ENCODE measurements at regions not wholly inside any gene's neighbourhood (a gene's known extent, or its start where the extent isn't known, plus 50 kb on each side); places are given as distances from the start of the nearest gene placed in this dataset.
"Not testable (repeated sequence)": the region's sequence is repeated elsewhere in the genome, so short reads cannot be mapped to it uniquely, and the experiment has no call there.

- no peaks in the 10 kb centered on the region for H3K4me1 ChIP-seq
- no peak for DNase-seq
These were observed 189.2 kb downstream of the UXS1 start for GRCh38 chr2:106004851-106005250.

GRCh38 chr2:105999211-105999989, 194.7 kb downstream of the UXS1 start:
- Histone ChIP-seq H3K27ac (no peak overlapping the region), H3K27me3 (no peaks in the 10 kb centered on the region), H3K9me3 (peaks cover 0 to 6% (median under 1%) of the 10 kb centered on the region in 4 donors), H3K4me3 (no peak overlapping the region), H3K4me1 (no peaks in the 10 kb centered on the region), H3K36me3 (no peaks in the 10 kb centered on the region)
- no peak for DNase-seq
- TF ChIP-seq CTCF (IDR thresholded peaks at IDR 0.05) (no peak), POLR2A (IDR thresholded peaks at IDR 0.05) (no peak)

More at GRCh38 chr2:106004851-106005250, 189.2 kb downstream of the UXS1 start:
- Histone ChIP-seq H3K9me3 (peaks cover 0 to 12% (median 3%) of the 10 kb centered on the region in 4 donors), H3K27me3 (no peaks in the 10 kb centered on the region), H3K36me3 (no peaks in the 10 kb centered on the region), H3K27ac (no peak overlapping the region), H3K4me3 (no peak overlapping the region)
- no peak for TF ChIP-seq CTCF (IDR thresholded peaks at IDR 0.05)
- no peak for TF ChIP-seq POLR2A (IDR thresholded peaks at IDR 0.05)

- TF ChIP-seq CTCF (IDR thresholded peaks at IDR 0.05) (no peak), POLR2A (IDR thresholded peaks at IDR 0.05) (no peak)
- DNase-seq = no peak
- no peaks in the 10 kb centered on the region for H3K27me3 ChIP-seq
- H3K27ac ChIP-seq = no peak overlapping the region
- no peaks in the 10 kb centered on the region for H3K4me1 ChIP-seq
- H3K4me3 ChIP-seq = no peak overlapping the region
- no peaks in the 10 kb centered on the region for H3K36me3 ChIP-seq
- peaks cover 0 to 15% (median 4%) of the 10 kb centered on the region in 4 donors for H3K9me3 ChIP-seq
These were observed 196.4 kb downstream of the UXS1 start for GRCh38 chr2:105997711-105998110.

GRCh38 chr2:105990624-105991023, 203.5 kb downstream of the UXS1 start:
- H3K9me3 ChIP-seq = peaks cover 0 to 15% (median 7%) of the 10 kb centered on the region in 4 donors
- H3K36me3 ChIP-seq = no peaks in the 10 kb centered on the region
- no peaks in the 10 kb centered on the region for H3K4me1 ChIP-seq
- H3K27ac ChIP-seq = no peak overlapping the region
- DNase-seq = no peak
- H3K27me3 ChIP-seq = no peaks in the 10 kb centered on the region
- peak in 1 of 6 experiments; percentile 14 for TF ChIP-seq CTCF (IDR thresholded peaks at IDR 0.05)
- no peak for TF ChIP-seq POLR2A (IDR thresholded peaks at IDR 0.05)
- no peak overlapping the region for H3K4me3 ChIP-seq

- H3K36me3 ChIP-seq, H3K4me1 ChIP-seq, H3K27ac ChIP-seq, DNase-seq, H3K4me3 ChIP-seq, H3K27me3 ChIP-seq: not testable (repeated sequence)
- peaks cover 0 to 15% (median 6%) of the 10 kb centered on the region in 4 donors for H3K9me3 ChIP-seq
These were observed 204.3 kb downstream of the UXS1 start for GRCh38 chr2:105989803-105990202.

GRCh38 chr2:105989070-105989469, 205.0 kb downstream of the UXS1 start:
- H3K27me3 ChIP-seq = no peaks in the 10 kb centered on the region
- no peaks in the 10 kb centered on the region for H3K4me1 ChIP-seq
- peaks cover 0 to 10% (median 3%) of the 10 kb centered on the region in 4 donors for H3K9me3 ChIP-seq
- no peak for DNase-seq
- no peak overlapping the region for H3K27ac ChIP-seq
- no peaks in the 10 kb centered on the region for H3K36me3 ChIP-seq
- TF ChIP-seq POLR2A (IDR thresholded peaks at IDR 0.05) (no peak), CTCF (IDR thresholded peaks at IDR 0.05) (no peak)
- H3K4me3 ChIP-seq = no peak overlapping the region
